Endothelial cell of umbilical vein (primary cell): ENCODE measurements at regions not wholly inside any gene's neighbourhood (a gene's known extent, or its start where the extent isn't known, plus 50 kb on each side); places are given as distances from the start of the nearest gene placed in this dataset.

Experiments used
- BruUV-seq: library from RNA; stranded (reverse); fragments of 400-500 nt; replicated peaks from 2 replicates; lab custom pipeline; 2021; lab: Mats Ljungman, UMichigan
- CTCF ChIA-PET: fragments of 300-600, 350-600 bp; sonication (Branson Sonifier 250); formaldehyde crosslinking; loops from one replicate; lab custom pipeline; 2021; ENCODE audit warnings: antibody characterized with exemption, inconsistent platforms; lab: Charles Lee
- POLR2A ChIA-PET: fragments of 300-600, 350-600 bp; sonication (Branson Sonifier 250); formaldehyde crosslinking; loops from one replicate; lab custom pipeline; 2021; ENCODE audit warnings: antibody characterized with exemption, inconsistent platforms; lab: Charles Lee
- DNase-seq: peaks from one replicate; pipeline ENCODE4 v3.0.0-alpha.2; 2011; ENCODE audit warnings: low read depth, low spot score
- FAIRE-seq: peaks from 2 replicates; lab custom pipeline; 2011; peaks lifted over from hg19 to GRCh38; lab: Jason Lieb, UNC
- H2AFZ ChIP-seq: 2 replicates; pipeline ENCODE4 v1.6.0; 2012; ENCODE audit warnings: low read depth, low read length, control low read depth, inconsistent platforms
- H3K27ac ChIP-seq: 2 replicates; pipeline ENCODE4 v1.5.1; 2011; ENCODE audit warnings: low read depth, mild to moderate bottlenecking, control low read depth, low read length, moderate library complexity; ENCODE audit not compliant: insufficient read depth
- H3K27me3 ChIP-seq, 2 experiments: 2 replicates each; pipeline versions ENCODE4 v1.6.0 to v1.6.1; 2011; ENCODE audit warnings: low read length in 2 of 2, mixed read lengths in 1 of 2; ENCODE audit not compliant: control insufficient read depth in 2 of 2, insufficient read depth in 2 of 2
- H3K36me3 ChIP-seq, 2 experiments: 2 replicates in 1 of 2; 3 replicates in 1 of 2; pipeline ENCODE4 v1.5.1; 2011; ENCODE audit warnings: low read length in 2 of 2, mild to moderate bottlenecking in 1 of 2, moderate library complexity in 1 of 2; ENCODE audit not compliant: control insufficient read depth in 2 of 2, insufficient read depth in 2 of 2; ENCODE audit errors: extremely low read depth in 1 of 2
- H3K4me1 ChIP-seq: 3 replicates; pipeline ENCODE4 v1.5.1; 2011; ENCODE audit warnings: mild to moderate bottlenecking, low read length; ENCODE audit not compliant: control insufficient read depth, insufficient read depth; ENCODE audit errors: extremely low read depth
- H3K4me2 ChIP-seq: 2 replicates; pipeline ENCODE4 v1.6.1; 2011; ENCODE audit warnings: low read length, control low read depth, mixed read lengths; ENCODE audit not compliant: insufficient read depth
- H3K4me3 ChIP-seq, 3 experiments: fragments of 200-600 bp in 1 of 3; sonication (generic), shearing (Covaris generic) in 1 of 3; replicated peaks in 1 of 3; 2 replicates each; pipeline ENCODE4 v1.5.1; 2011 to 2016; ENCODE audit warnings: control low read depth in 3 of 3, low read length in 3 of 3, mild to moderate bottlenecking in 2 of 3, inconsistent platforms in 1 of 3, low read depth in 1 of 3, moderate library complexity in 1 of 3; ENCODE audit not compliant: insufficient read depth in 1 of 3
- H3K79me2 ChIP-seq: 2 replicates; pipeline ENCODE4 v1.6.0; 2012; ENCODE audit warnings: low read length, inconsistent platforms; ENCODE audit not compliant: control insufficient read depth, insufficient read depth
- H3K9ac ChIP-seq: replicated peaks from 2 replicates; pipeline ENCODE3; 2011; ENCODE audit warnings: low read length, control low read depth; ENCODE audit not compliant: insufficient read depth; ENCODE audit errors: extremely low read depth
- H3K9me1 ChIP-seq: replicated peaks from 3 replicates; pipeline ENCODE4 v1.6.0; 2011; ENCODE audit warnings: mild to moderate bottlenecking, low read length; ENCODE audit not compliant: control insufficient read depth, insufficient read depth; ENCODE audit errors: extremely low read depth
- H3K9me3 ChIP-seq: replicated peaks from 2 replicates; pipeline ENCODE4 v1.5.1; 2012; ENCODE audit warnings: low read length, inconsistent platforms; ENCODE audit not compliant: control insufficient read depth, insufficient read depth
- H4K20me1 ChIP-seq: replicated peaks from 2 replicates; pipeline ENCODE3; 2011; ENCODE audit warnings: mild to moderate bottlenecking, low read length; ENCODE audit not compliant: control insufficient read depth, insufficient read depth; ENCODE audit errors: extremely low read depth
- CTCF ChIP-seq, 2 donors: IDR thresholded peaks; 1 replicate in 1 of 2; 2 replicates in 1 of 2; pipeline ENCODE4 v1.5.1; 2011; ENCODE audit warnings: low read length in 2 of 2, mild to moderate bottlenecking in 2 of 2, moderate library complexity in 2 of 2, control low read depth in 1 of 2, inconsistent platforms in 1 of 2, low read depth in 1 of 2; ENCODE audit not compliant: insufficient read depth in 1 of 2; ENCODE audit errors: extremely low read depth in 1 of 2
- EZH2 ChIP-seq: IDR thresholded peaks from 2 replicates; pipeline ENCODE4 v1.6.1; 2012; ENCODE audit warnings: borderline replicate concordance, low read depth, mild to moderate bottlenecking, moderate library complexity, low read length, inconsistent platforms; ENCODE audit not compliant: severe bottlenecking
- FOS ChIP-seq: IDR thresholded peaks from 2 replicates; pipeline ENCODE4 v1.6.1; 2011; ENCODE audit warnings: mild to moderate bottlenecking, low read length, moderate library complexity, borderline replicate concordance; ENCODE audit not compliant: insufficient read depth
- GATA2 ChIP-seq: IDR thresholded peaks from 2 replicates; pipeline ENCODE4 v1.7.0; 2011; ENCODE audit warnings: low read depth, mild to moderate bottlenecking, moderate library complexity, mixed read lengths, low read length; ENCODE audit not compliant: insufficient read length, insufficient read depth
- JUN ChIP-seq: IDR thresholded peaks from 2 replicates; pipeline ENCODE4 v1.6.1; 2011; ENCODE audit warnings: borderline replicate concordance, low read depth; ENCODE audit not compliant: insufficient read length, insufficient read depth
- MAX ChIP-seq: IDR thresholded peaks from 2 replicates; pipeline ENCODE4 v1.6.1; 2011; ENCODE audit not compliant: insufficient read depth, insufficient read length
- MYC ChIP-seq: IDR thresholded peaks from one replicate; pipeline ENCODE4 v1.6.1; 2011; ENCODE audit warnings: mild to moderate bottlenecking, low read depth, low read length
- POLR2A ChIP-seq: IDR thresholded peaks from 2 replicates; pipeline ENCODE4 v1.6.1; 2012; ENCODE audit warnings: low read depth, mild to moderate bottlenecking, control low read depth, low read length
- POLR2AphosphoS5 ChIP-seq: IDR thresholded peaks from 2 replicates; pipeline ENCODE4 v1.6.1; 2012; ENCODE audit warnings: low read depth, mild to moderate bottlenecking, control low read depth, low read length, moderate library complexity; ENCODE audit not compliant: insufficient read depth
- dilution Hi-C: fragments of 300-500 bp; cut with MboI; formaldehyde crosslinking; loops from one replicate; pipeline ENCODE4 v1.15.0; 2019; ENCODE audit warnings: low sequenced_read_pairs; ENCODE audit not compliant: extremely low pct_ligation_motif_present
- intact Hi-C: fragments of 100-400 bp; cut with micrococcal nuclease; formaldehyde crosslinking; loops from one replicate; pipeline ENCODE4 v1.10.0; 2022

- H4K20me1 ChIP-seq = no peaks in the 10 kb centered on the region
- H3K9me3 ChIP-seq = no peaks in the 10 kb centered on the region
- H3K9me1 ChIP-seq = no peaks in the 10 kb centered on the region
- H3K4me3 ChIP-seq = no peak overlapping the region
- H3K4me2 ChIP-seq = no peak overlapping the region
- FAIRE-seq (no peak), DNase-seq (no peak)
- H3K27me3 ChIP-seq = no peaks in the 10 kb centered on the region
- intact Hi-C loops = no loop called here
- TF ChIP-seq FOS (no peak), GATA2 (no peak), POLR2A (no peak), MAX (no peak), MYC (no peak), POLR2AphosphoS5 (no peak), CTCF (IDR thresholded peaks at IDR 0.05; ENCODE audit: extremely low read depth in 1 of 2, insufficient read depth in 1 of 2, low read depth in 1 of 2, low read length in 2 of 2) (no peak), EZH2 (no peak), JUN (no peak)
- H3K36me3 ChIP-seq = no peaks in the 10 kb centered on the region
- H3K79me2 ChIP-seq = no peaks in the 10 kb centered on the region
- ChIA-PET POLR2A (no interaction called here), CTCF (no interaction called here)
- H2AFZ ChIP-seq = no peak overlapping the region
- H3K9ac ChIP-seq = no peak overlapping the region
- dilution Hi-C loops = no loop called here
- BruUV-seq = no TSS peak
- H3K4me1 ChIP-seq = no peaks in the 10 kb centered on the region
- no peak overlapping the region for H3K27ac ChIP-seq
These were observed 425.3 kb upstream of the FBXO33 start for GRCh38 chr14:39857376-39858055.
